ENCODE measurements at regions not wholly inside any gene's neighbourhood (a gene's known extent, or its start where the extent isn't known, plus 50 kb on each side); places are given as distances from the start of the nearest gene placed in this dataset.

DNA sequence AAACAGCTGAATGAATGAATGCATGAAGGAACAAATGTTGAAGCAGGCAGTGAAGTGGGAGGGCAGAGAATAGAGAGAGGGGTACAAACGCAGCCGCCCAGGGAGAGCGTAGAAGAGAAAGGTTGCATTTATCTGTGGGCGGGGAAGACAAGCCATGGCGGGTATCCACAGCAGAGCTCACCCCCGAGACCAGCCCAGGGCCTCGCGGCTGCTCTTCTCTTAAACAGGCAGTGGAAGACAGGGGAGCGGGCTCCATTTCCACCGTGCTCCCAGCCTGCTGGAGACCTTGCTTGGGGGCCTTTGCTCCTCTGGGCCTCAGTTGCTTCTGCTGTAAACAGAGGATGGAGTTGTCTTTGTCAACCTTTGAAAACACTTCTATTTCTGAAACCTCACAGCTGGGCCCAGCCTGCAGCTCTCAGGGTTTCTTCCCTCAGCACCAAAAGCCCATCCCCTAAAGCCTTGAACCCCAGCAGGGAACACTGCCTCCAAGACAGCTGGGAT lies 259.5 kb downstream of the UACA start:
- DNase-seq (no peak), ATAC-seq (no peak), FAIRE-seq (no peak)
- H3K27ac ChIP-seq: no peak overlapping the region
- H3K36me3 ChIP-seq: no peaks in the 10 kb centered on the region
- H3K9me3 ChIP-seq: no peaks in the 10 kb centered on the region
- H3K27me3 ChIP-seq: no peaks in the 10 kb centered on the region
- TF ChIP-seq, protein P1, sequence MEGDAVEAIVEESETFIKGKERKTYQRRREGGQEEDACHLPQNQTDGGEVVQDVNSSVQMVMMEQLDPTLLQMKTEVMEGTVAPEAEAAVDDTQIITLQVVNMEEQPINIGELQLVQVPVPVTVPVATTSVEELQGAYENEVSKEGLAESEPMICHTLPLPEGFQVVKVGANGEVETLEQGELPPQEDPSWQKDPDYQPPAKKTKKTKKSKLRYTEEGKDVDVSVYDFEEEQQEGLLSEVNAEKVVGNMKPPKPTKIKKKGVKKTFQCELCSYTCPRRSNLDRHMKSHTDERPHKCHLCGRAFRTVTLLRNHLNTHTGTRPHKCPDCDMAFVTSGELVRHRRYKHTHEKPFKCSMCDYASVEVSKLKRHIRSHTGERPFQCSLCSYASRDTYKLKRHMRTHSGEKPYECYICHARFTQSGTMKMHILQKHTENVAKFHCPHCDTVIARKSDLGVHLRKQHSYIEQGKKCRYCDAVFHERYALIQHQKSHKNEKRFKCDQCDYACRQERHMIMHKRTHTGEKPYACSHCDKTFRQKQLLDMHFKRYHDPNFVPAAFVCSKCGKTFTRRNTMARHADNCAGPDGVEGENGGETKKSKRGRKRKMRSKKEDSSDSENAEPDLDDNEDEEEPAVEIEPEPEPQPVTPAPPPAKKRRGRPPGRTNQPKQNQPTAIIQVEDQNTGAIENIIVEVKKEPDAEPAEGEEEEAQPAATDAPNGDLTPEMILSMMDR (IDR thresholded peaks at IDR 0.05): no peak
- no peak overlapping the region for H3K4me3 ChIP-seq
- intact Hi-C loops (cut with DNase I): no loop called here
- peaks cover 0 to 5% (median 0%) of the 10 kb centered on the region in 3 donors for H3K4me1 ChIP-seq
- whole genome bisulfite sequencing, 2 donors: 83 to 91% methylated on average over 10 of the region's 10 CpGs

DNA sequence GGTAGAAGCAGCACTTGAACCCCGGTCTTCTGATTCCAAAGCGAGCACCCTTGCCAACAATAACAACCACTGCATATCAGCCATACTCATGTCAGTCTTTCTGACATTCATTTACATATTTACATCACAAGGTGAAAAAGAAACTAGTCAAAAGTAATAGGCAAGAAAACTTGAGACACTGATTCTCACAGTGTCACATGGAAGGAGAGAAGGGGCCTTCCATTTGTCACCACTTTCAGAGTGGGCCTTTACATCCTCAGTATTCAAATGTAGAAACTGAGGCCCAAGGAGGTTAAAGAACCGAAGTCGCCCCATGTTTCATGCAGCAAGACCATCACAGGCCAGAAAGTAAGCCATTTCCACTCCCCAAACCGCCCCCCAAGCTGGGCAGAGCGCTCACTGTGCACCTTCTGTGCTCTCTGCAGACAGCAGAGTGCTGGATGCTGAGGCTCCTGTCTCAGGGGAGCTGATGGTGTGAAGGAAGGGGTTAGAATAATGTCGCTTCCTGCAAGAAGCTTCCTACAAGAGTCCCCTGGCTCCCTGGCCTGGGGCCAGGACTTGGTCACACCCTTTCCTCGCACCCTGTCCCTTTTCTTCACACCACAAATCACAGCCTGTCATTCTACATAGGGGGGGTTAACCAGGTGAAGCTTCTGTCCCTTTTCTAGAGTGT lies 260.1 kb downstream of the UACA start:
- H3K36me3 ChIP-seq: no peaks in the 10 kb centered on the region
- no peak overlapping the region for H3K4me3 ChIP-seq
- WGBS, 2 donors: 76 to 83% methylated on average over 8 of the region's 8 CpGs
- TF ChIP-seq, protein P1 (IDR thresholded peaks at IDR 0.05): no peak
- no peak overlapping the region for H3K27ac ChIP-seq
- FAIRE-seq (no peak), DNase-seq (no peak), ATAC-seq (no peak)
- no peaks in the 10 kb centered on the region for H3K9me3 ChIP-seq
- intact Hi-C loops (cut with DNase I): no loop called here
- H3K4me1 ChIP-seq: peaks cover 0 to 5% (median 0%) of the 10 kb centered on the region in 3 donors
- no peaks in the 10 kb centered on the region for H3K27me3 ChIP-seq

DNA sequence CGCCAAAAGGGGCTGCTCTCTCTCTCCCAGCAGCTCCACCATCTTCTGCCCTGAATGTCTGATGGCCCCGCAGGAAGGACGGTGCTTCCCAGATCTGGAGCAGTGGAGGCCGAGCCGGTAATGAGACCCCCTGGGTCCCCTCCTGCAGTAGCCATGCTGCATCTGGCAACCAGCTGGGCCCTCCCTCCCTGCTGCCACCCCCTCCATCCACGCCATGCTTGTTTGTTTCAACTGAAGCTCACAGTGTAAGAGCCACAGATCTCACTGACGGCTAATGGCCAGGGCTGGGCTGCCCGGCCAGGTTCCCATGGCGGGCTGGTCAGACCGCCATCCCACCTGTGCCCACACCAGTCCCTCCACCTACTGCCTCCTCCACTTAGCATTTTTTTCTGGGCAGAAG lies 260.8 kb downstream of the UACA start:
- TF ChIP-seq, protein P1 (IDR thresholded peaks at IDR 0.05): no peak
- ATAC-seq (no peak), DNase-seq (no peak), FAIRE-seq (no peak)
- H3K36me3 ChIP-seq: no peaks in the 10 kb centered on the region
- intact Hi-C loops (cut with DNase I): no loop called here
- H3K27ac ChIP-seq: no peak overlapping the region
- no peaks in the 10 kb centered on the region for H3K27me3 ChIP-seq
- 84 to 88% methylated on average over 10 of the region's 10 CpGs for WGBS, 2 donors
- H3K4me3 ChIP-seq: no peak overlapping the region
- peaks cover 0 to 5% (median 0%) of the 10 kb centered on the region in 3 donors for H3K4me1 ChIP-seq
- H3K9me3 ChIP-seq: no peaks in the 10 kb centered on the region

DNA sequence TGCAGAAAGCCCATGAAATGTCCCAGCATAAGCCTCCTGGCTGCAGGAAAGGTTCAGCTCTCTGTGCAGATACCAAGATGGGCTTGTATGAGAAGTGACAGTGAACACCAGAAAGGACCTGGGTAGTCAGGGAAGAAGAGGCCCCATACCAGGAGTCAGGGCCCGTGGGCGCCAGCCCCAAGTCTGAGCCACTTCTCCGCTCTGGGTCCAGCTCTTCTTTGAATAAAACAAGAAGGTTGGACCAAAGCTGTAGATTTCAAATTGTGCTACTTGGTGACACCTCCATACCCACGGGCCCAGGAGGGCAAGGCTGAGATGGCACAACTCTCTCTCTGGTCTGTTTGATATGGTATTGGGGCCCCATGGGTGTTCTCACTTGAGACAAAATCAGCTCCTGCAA lies 261.5 kb downstream of the UACA start:
- Histone ChIP-seq H3K9me3 (no peaks in the 10 kb centered on the region), H3K27ac (no peak overlapping the region), H3K4me1 (peaks cover 0 to 5% (median 0%) of the 10 kb centered on the region in 3 donors), H3K36me3 (no peaks in the 10 kb centered on the region), H3K4me3 (no peak overlapping the region), H3K27me3 (no peaks in the 10 kb centered on the region)
- ATAC-seq: no peak
- no peak for DNase-seq
- 84 to 85% methylated on average over 4 of the region's 4 CpGs for WGBS, 2 donors
- TF ChIP-seq, protein P1 (IDR thresholded peaks at IDR 0.05): no peak
- intact Hi-C loops (cut with DNase I): no loop called here
- FAIRE-seq: no peak

DNA sequence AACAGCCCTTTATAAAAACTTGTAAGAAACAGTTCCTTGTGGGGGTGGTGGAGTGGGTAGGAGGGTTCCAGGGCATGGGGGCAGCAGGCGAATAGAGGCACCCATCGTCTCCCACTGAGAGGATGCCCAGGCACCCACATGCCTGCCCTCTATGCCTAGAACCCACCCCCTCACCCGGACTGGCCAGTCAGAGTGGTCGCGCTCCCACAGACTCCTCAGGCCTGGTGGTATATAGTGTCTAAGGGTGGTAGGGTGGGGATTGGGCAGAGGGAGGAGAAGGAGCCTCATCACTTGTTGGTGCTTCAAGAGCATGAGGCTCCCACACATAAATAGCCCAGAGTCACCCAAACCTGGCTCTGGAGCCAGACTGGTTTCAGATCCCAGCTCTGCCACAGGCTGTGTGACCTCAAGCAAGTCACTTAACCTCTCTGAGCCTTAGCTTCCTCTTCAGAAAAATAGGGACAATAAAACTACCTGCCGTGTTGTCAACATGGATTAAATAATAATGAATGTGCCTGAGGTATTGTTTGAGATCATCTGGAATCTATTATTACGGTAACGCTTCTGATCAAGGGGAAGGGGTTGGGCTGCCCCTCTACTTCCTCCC lies 262.1 kb downstream of the UACA start:
- no peak overlapping the region for H3K27ac ChIP-seq
- no peak overlapping the region for H3K4me3 ChIP-seq
- no peak for ATAC-seq
- no peaks in the 10 kb centered on the region for H3K9me3 ChIP-seq
- FAIRE-seq: no peak
- intact Hi-C loops (cut with DNase I): no loop called here
- DNase-seq: no peak
- H3K4me1 ChIP-seq: peaks cover 0 to 5% (median 0%) of the 10 kb centered on the region in 3 donors
- no peaks in the 10 kb centered on the region for H3K27me3 ChIP-seq
- TF ChIP-seq, protein P1 (IDR thresholded peaks at IDR 0.05): no peak
- 83 to 88% methylated on average over 8 of the region's 8 CpGs for WGBS, 2 donors
- no peaks in the 10 kb centered on the region for H3K36me3 ChIP-seq
